Left hindlimb (tissue), 1 donor: ENCODE measurements at regions not wholly inside any gene's neighbourhood (a gene's known extent, or its start where the extent isn't known, plus 50 kb on each side); places are given as distances from the start of the nearest gene placed in this dataset.

Experiments
- DNase-seq: peaks from one replicate; pipeline ENCODE4 v3.0.0-alpha.2; 2018

GRCh38 chr1:55836086-55836485 is 620.9 kb upstream of the USP24 start:
- DNase-seq = no peak

- no peak for DNase-seq
Measured at GRCh38 chr1:55833529-55834091, 618.4 kb upstream of the USP24 start.

GRCh38 chr1:55831759-55832158 is 616.6 kb upstream of the USP24 start:
- no peak for DNase-seq

GRCh38 chr1:55828044-55828443 is 612.9 kb upstream of the USP24 start:
- DNase-seq = no peak

- DNase-seq = no peak
Measured at GRCh38 chr1:55827350-55827749, 612.2 kb upstream of the USP24 start.

- no peak for DNase-seq
Measured at GRCh38 chr1:55826381-55827080, 611.4 kb upstream of the USP24 start.

- DNase-seq = no peak
Measured at GRCh38 chr1:55825461-55825860, 610.3 kb upstream of the USP24 start.

- no peak for DNase-seq
Measured at GRCh38 chr1:55824251-55824640, 609.1 kb upstream of the USP24 start.

GRCh38 chr1:55823541-55824250 is 608.5 kb upstream of the USP24 start:
- DNase-seq = no peak

- no peak for DNase-seq
Measured at GRCh38 chr1:55822891-55823290, 607.7 kb upstream of the USP24 start.

- no peak for DNase-seq
Measured at GRCh38 chr1:55821234-55821633, 606.1 kb upstream of the USP24 start.

- DNase-seq = no peak
Measured at GRCh38 chr1:55820501-55820900, 605.3 kb upstream of the USP24 start.

GRCh38 chr1:55819011-55819410 is 603.8 kb upstream of the USP24 start:
- DNase-seq = no peak

- DNase-seq = no peak
Measured at GRCh38 chr1:55816456-55817426, 601.6 kb upstream of the USP24 start.

- no peak for DNase-seq
Measured at GRCh38 chr1:55815745-55816455, 600.7 kb upstream of the USP24 start.

GRCh38 chr1:55814967-55815366 is 599.8 kb upstream of the USP24 start:
- DNase-seq = no peak

GRCh38 chr1:55813618-55814017 is 598.5 kb upstream of the USP24 start:
- DNase-seq = peak; percentile 30

GRCh38 chr1:55812281-55812680 is 597.1 kb upstream of the USP24 start:
- DNase-seq = no peak

- no peak for DNase-seq
Measured at GRCh38 chr1:55808263-55808662, 593.1 kb upstream of the USP24 start.

- DNase-seq = no peak
Measured at GRCh38 chr1:55803429-55803828, 588.3 kb upstream of the USP24 start.

- DNase-seq = no peak
Measured at GRCh38 chr1:55801481-55801880, 586.3 kb upstream of the USP24 start.

- no peak for DNase-seq
Measured at GRCh38 chr1:55800503-55800902, 585.3 kb upstream of the USP24 start.
